ENCODE measurements at regions not wholly inside any gene's neighbourhood (a gene's known extent, or its start where the extent isn't known, plus 50 kb on each side); places are given as distances from the start of the nearest gene placed in this dataset.

DNA sequence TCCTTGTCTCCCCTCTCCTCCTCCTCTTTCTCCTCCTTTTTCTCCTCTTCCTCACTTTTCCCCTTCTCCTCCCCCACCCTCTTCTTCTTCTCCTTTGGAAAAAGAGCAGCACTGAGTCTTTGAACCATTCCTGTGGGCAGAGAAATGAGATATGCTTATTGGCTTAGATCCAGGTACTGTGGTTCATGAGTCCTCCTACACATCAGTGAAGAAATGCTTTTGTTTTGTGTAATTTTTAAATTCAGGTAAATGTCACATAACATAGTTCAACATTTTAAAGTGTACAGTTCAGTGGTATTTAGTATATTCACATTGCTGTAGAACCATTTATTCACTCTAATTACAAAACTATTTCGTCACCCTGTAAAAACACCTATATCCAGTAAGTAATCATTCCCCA is 402.1 kb downstream of the AACS start:
- peaks cover 0 to 2% (median 0%) of the 10 kb centered on the region in 7 donors for H3K9me3 Mint-ChIP-seq
- Histone ChIP-seq H3K4me1 (ENCODE audit: control insufficient read depth, insufficient read depth, low read length, poor library complexity, severe bottlenecking) (no peaks in the 10 kb centered on the region), H3K27me3 (ENCODE audit: control insufficient read depth, insufficient read depth, low read length) (no peaks in the 10 kb centered on the region), H3K36me3 (ENCODE audit: control insufficient read depth, insufficient read depth, low read length) (no peaks in the 10 kb centered on the region), H3K4me3 (ENCODE audit: low read depth, low read length) (no peak overlapping the region), H3K27ac (ENCODE audit: insufficient read depth, low read length, poor library complexity, severe bottlenecking) (no peak overlapping the region), H3K9me3 (ENCODE audit: control insufficient read depth in 2 of 2, low read length in 2 of 2) (no peaks in the 10 kb centered on the region)
- DNase-seq: no peak
- H3K4me1 Mint-ChIP-seq: no peaks in the 10 kb centered on the region
- H3K36me3 Mint-ChIP-seq: no peaks in the 10 kb centered on the region
- H3K27ac Mint-ChIP-seq: no peak overlapping the region
- no peak for ATAC-seq (ENCODE audit: low read depth in 2 of 2)
- H3K27me3 Mint-ChIP-seq: no peaks in the 10 kb centered on the region
- no peak overlapping the region for H3K4me3 Mint-ChIP-seq

DNA sequence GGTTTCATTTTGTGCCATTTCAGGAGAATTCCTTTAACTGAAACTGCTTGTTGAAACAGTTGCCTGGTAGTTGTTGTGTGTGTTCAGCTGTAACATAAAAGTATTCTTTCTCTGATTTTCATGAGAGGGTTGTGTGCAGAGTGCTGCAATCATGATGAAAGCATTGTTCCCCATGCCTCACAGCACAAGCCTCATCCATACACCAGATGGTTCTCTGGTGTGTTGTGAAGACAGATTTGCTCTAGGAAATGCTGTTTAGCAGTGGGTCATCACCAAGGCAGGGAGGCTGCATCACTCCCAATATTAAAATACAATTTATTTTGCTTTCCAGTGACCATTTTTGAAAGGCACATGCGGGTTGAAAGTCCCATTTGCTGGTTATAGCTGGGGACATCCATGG is 404.4 kb downstream of the AACS start:
- H3K36me3 Mint-ChIP-seq: no peaks in the 10 kb centered on the region
- H3K9me3 Mint-ChIP-seq: peaks cover 0 to 2% (median 0%) of the 10 kb centered on the region in 7 donors
- no peaks in the 10 kb centered on the region for H3K4me1 Mint-ChIP-seq

DNA sequence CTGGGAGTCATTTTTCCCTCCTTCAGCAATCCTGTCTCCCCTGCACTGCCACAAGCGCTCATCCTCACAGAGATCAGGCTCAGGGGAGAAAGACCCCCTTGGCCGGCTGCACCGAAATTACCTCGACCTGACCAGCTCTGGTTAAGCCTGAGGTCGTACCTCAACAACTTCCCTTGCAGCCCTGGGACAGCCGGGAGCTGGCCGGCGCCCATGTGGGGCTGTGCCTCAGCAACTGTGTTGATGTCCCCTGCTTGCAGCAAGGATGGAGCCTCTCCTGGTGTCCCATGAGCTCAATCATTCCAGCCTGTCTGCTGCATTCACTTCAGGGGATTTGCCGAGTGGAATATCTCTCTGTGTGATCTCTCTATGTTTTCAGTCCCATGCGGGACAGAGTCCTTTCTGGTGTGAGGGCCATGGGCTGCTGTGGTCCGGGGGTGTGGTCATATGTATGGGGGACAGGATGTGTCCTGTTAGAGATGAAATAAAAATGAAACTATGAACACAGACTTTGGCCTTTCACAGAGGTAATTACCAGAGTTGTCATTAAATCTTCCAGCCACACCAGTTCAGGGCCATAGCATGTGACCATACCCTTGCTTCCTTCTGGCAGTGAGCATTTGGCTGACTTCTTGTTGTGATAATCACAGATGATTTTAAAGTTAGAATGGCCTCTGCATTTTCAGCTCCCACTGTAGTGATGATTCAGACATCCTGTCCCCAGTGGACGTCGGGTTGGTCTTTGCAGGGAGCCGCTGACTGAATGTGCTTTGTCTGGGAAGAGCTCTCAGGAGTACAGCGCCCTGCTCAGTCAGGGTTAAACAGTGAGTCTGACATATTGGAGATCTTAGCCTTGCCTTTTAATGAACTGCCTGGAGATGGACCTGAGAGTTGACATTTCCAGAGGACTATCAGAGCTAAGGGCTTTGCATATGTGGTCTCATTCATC is 405.9 kb downstream of the AACS start:
- ATAC-seq (ENCODE audit: low read depth in 2 of 2): no peak
- no peaks in the 10 kb centered on the region for H3K4me1 ChIP-seq (ENCODE audit: control insufficient read depth, insufficient read depth, low read length, poor library complexity, severe bottlenecking)
- no peak overlapping the region for H3K4me3 Mint-ChIP-seq

More for the DNA sequence above, 404.4 kb downstream of the AACS start:
- Mint-ChIP-seq H3K27ac (no peak overlapping the region), H3K4me3 (no peak overlapping the region), H3K27me3 (no peaks in the 10 kb centered on the region)
- no peaks in the 10 kb centered on the region for H3K4me1 ChIP-seq (ENCODE audit: control insufficient read depth, insufficient read depth, low read length, poor library complexity, severe bottlenecking)
- DNase-seq (no peak), ATAC-seq (ENCODE audit: low read depth in 2 of 2) (no peak)
- H3K27me3 ChIP-seq (ENCODE audit: control insufficient read depth, insufficient read depth, low read length): no peaks in the 10 kb centered on the region
- no peak overlapping the region for H3K4me3 ChIP-seq (ENCODE audit: low read depth, low read length)
- no peak overlapping the region for H3K27ac ChIP-seq (ENCODE audit: insufficient read depth, low read length, poor library complexity, severe bottlenecking)
- H3K36me3 ChIP-seq (ENCODE audit: control insufficient read depth, insufficient read depth, low read length): no peaks in the 10 kb centered on the region
- H3K9me3 ChIP-seq (ENCODE audit: control insufficient read depth in 2 of 2, low read length in 2 of 2): no peaks in the 10 kb centered on the region

DNA sequence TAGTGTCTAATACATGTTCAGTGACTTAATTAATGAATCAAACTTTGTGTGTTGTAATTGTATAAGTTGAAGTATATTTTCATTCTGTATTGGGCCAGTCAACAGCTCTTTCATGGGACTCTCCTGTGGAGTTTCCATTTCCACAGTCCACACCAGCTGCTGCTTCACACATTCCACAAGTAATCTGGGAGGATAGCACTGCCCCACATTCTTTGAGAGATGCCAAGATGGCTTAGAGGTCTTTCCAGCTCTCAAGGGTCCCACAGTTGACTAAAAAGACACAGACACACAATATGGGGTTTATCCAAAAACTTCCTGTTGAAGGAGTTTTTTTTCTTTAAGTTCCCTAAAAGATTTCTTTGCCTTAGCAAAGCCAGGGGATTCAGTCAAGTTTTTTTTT is 408.3 kb downstream of the AACS start:
- Histone ChIP-seq H3K4me3 (ENCODE audit: low read depth, low read length) (no peak overlapping the region), H3K36me3 (ENCODE audit: control insufficient read depth, insufficient read depth, low read length) (no peaks in the 10 kb centered on the region), H3K27ac (ENCODE audit: insufficient read depth, low read length, poor library complexity, severe bottlenecking) (no peak overlapping the region), H3K9me3 (ENCODE audit: control insufficient read depth in 2 of 2, low read length in 2 of 2) (no peaks in the 10 kb centered on the region), H3K4me1 (ENCODE audit: control insufficient read depth, insufficient read depth, low read length, poor library complexity, severe bottlenecking) (no peaks in the 10 kb centered on the region), H3K27me3 (ENCODE audit: control insufficient read depth, insufficient read depth, low read length) (no peaks in the 10 kb centered on the region)
- no peak for ATAC-seq (ENCODE audit: low read depth in 2 of 2)
- DNase-seq: no peak
- H3K36me3 Mint-ChIP-seq: no peaks in the 10 kb centered on the region
- H3K27me3 Mint-ChIP-seq: no peaks in the 10 kb centered on the region
- H3K4me3 Mint-ChIP-seq: no peak overlapping the region
- H3K4me1 Mint-ChIP-seq: no peaks in the 10 kb centered on the region
- H3K9me3 Mint-ChIP-seq: peaks cover 0 to 2% (median 0%) of the 10 kb centered on the region in 7 donors
- H3K27ac Mint-ChIP-seq: no peak overlapping the region

More for the DNA sequence above, 405.9 kb downstream of the AACS start:
- Mint-ChIP-seq H3K9me3 (peaks cover 0 to 2% (median 0%) of the 10 kb centered on the region in 7 donors), H3K27ac (no peak overlapping the region), H3K36me3 (no peaks in the 10 kb centered on the region), H3K27me3 (no peaks in the 10 kb centered on the region), H3K4me1 (no peaks in the 10 kb centered on the region)
- no peak for DNase-seq
- Histone ChIP-seq H3K27me3 (ENCODE audit: control insufficient read depth, insufficient read depth, low read length) (no peaks in the 10 kb centered on the region), H3K36me3 (ENCODE audit: control insufficient read depth, insufficient read depth, low read length) (no peaks in the 10 kb centered on the region), H3K9me3 (ENCODE audit: control insufficient read depth in 2 of 2, low read length in 2 of 2) (no peaks in the 10 kb centered on the region), H3K27ac (ENCODE audit: insufficient read depth, low read length, poor library complexity, severe bottlenecking) (no peak overlapping the region), H3K4me3 (ENCODE audit: low read depth, low read length) (no peak overlapping the region)

DNA sequence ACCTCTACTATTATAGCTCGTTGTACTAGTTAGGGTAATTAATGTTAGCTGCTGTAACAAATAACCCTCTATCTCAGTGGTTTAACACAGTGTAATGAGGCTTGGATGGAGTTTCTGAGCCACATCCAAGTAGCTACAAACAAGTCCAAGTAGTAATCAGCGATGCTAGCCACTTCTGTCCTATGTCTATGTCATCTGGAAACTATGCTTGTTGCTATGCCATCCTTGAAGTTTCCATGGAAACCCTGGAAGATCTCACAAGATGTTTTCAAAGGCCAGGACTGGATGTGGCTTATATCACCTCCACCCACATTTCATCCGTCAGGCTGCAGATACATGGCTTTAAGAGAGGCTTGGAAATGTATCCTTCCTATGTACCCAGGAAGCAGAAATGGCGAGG is 422.1 kb downstream of the AACS start:
- Histone ChIP-seq H3K36me3 (ENCODE audit: control insufficient read depth, insufficient read depth, low read length) (no peaks in the 10 kb centered on the region), H3K9me3 (ENCODE audit: control insufficient read depth in 2 of 2, low read length in 2 of 2) (no peaks in the 10 kb centered on the region), H3K27me3 (ENCODE audit: control insufficient read depth, insufficient read depth, low read length) (no peaks in the 10 kb centered on the region), H3K4me1 (ENCODE audit: control insufficient read depth, insufficient read depth, low read length, poor library complexity, severe bottlenecking) (no peaks in the 10 kb centered on the region), H3K27ac (ENCODE audit: insufficient read depth, low read length, poor library complexity, severe bottlenecking) (no peak overlapping the region), H3K4me3 (ENCODE audit: low read depth, low read length) (no peak overlapping the region)
- no peak overlapping the region for H3K4me3 Mint-ChIP-seq
- no peak overlapping the region for H3K27ac Mint-ChIP-seq
- no peaks in the 10 kb centered on the region for H3K27me3 Mint-ChIP-seq
- peaks cover 0 to 5% (median 0%) of the 10 kb centered on the region in 7 donors for H3K9me3 Mint-ChIP-seq
- H3K36me3 Mint-ChIP-seq: no peaks in the 10 kb centered on the region
- no peaks in the 10 kb centered on the region for H3K4me1 Mint-ChIP-seq
- DNase-seq (no peak), ATAC-seq (ENCODE audit: low read depth in 2 of 2) (no peak)

DNA sequence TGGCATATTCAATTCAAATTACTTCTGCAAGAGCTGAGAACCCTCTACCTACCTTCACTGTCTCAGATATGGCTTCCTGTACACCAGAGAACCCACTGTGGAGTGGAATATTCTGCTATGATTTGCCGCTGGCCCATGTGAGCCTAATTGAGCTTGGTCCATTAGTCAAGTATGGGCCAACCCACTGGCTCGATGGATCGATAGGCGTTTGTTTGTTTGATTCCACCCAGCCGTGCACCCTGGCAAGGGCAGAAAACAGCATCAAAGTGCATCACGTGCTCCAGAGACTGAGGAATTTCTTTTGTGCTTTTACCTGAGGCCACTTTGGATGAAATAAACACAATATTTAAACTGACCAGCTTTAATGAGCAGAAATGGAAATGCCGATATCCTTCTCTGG is 426.3 kb downstream of the AACS start:
- no peaks in the 10 kb centered on the region for H3K27me3 Mint-ChIP-seq
- Histone ChIP-seq H3K27ac (ENCODE audit: insufficient read depth, low read length, poor library complexity, severe bottlenecking) (no peak overlapping the region), H3K27me3 (ENCODE audit: control insufficient read depth, insufficient read depth, low read length) (no peaks in the 10 kb centered on the region), H3K4me1 (ENCODE audit: control insufficient read depth, insufficient read depth, low read length, poor library complexity, severe bottlenecking) (no peaks in the 10 kb centered on the region), H3K4me3 (ENCODE audit: low read depth, low read length) (no peak overlapping the region), H3K36me3 (ENCODE audit: control insufficient read depth, insufficient read depth, low read length) (no peaks in the 10 kb centered on the region), H3K9me3 (ENCODE audit: control insufficient read depth in 2 of 2, low read length in 2 of 2) (no peaks in the 10 kb centered on the region)
- H3K9me3 Mint-ChIP-seq: peaks cover 0 to 7% (median 1%) of the 10 kb centered on the region in 7 donors
- no peak overlapping the region for H3K27ac Mint-ChIP-seq
- H3K4me3 Mint-ChIP-seq: no peak overlapping the region
- ATAC-seq (ENCODE audit: low read depth in 2 of 2): no peak
- DNase-seq: no peak
- H3K4me1 Mint-ChIP-seq: no peaks in the 10 kb centered on the region
- no peaks in the 10 kb centered on the region for H3K36me3 Mint-ChIP-seq

DNA sequence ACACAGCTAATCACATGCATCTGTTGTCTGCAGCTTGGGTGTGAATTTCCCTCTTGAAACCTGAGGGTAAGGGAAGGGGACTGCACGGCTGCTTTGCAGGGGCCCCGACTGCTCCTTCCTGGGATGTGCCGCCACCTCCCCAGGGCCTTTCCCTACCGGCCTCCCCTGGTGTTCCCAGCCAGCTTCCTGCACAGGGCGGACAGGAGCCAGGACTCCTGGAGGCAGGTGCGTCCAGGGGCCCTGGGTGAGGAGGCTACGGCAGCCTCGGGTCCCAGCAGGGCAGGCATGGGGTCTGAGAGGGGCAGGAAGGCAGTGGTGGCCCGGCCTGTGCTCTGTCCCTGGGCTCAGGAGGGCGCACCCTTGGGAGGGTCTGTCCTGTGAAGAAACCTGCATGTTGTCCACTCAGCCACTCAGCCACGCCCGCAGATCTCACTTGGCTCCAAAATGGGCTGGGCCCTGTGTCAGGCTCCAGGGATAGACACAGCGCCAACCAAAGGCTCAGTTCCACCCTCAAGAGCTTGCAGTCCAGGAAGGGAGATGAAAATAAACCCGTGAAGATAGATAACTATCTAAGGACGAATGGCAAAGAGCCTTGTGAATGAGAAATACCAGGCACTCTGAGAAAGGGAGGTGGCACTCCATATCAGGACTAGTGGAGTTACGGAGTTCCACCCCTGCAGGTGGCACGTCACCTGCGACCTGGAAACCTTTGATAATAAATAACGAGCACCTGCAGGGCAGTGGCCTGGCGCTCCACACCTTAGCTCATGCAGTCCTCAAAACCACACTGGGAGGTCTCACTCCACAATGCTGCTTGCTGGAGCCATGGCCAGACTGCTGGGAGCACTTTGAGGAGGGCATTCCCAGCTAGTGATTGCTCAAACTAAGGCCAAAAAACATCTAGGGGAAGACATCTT is 427.4 kb downstream of the AACS start:
- H3K9me3 ChIP-seq (ENCODE audit: control insufficient read depth in 2 of 2, low read length in 2 of 2): no peaks in the 10 kb centered on the region
- ATAC-seq (ENCODE audit: low read depth in 2 of 2): no peak
- Mint-ChIP-seq H3K9me3 (peaks cover 0 to 7% (median 0%) of the 10 kb centered on the region in 7 donors), H3K27ac (no peak overlapping the region), H3K4me3 (no peak overlapping the region), H3K4me1 (no peaks in the 10 kb centered on the region), H3K36me3 (no peaks in the 10 kb centered on the region), H3K27me3 (no peaks in the 10 kb centered on the region)
- no peaks in the 10 kb centered on the region for H3K4me1 ChIP-seq (ENCODE audit: control insufficient read depth, insufficient read depth, low read length, poor library complexity, severe bottlenecking)
- H3K36me3 ChIP-seq (ENCODE audit: control insufficient read depth, insufficient read depth, low read length): no peaks in the 10 kb centered on the region
- no peak overlapping the region for H3K27ac ChIP-seq (ENCODE audit: insufficient read depth, low read length, poor library complexity, severe bottlenecking)
- no peak overlapping the region for H3K4me3 ChIP-seq (ENCODE audit: low read depth, low read length)
- DNase-seq: no peak
- no peaks in the 10 kb centered on the region for H3K27me3 ChIP-seq (ENCODE audit: control insufficient read depth, insufficient read depth, low read length)
